GM12878 (cell line): ENCODE measurements at regions not wholly inside any gene's neighbourhood (a gene's known extent, or its start where the extent isn't known, plus 50 kb on each side); places are given as distances from the start of the nearest gene placed in this dataset.

Source experiments
- ATAC-seq: fragments of 200-7000 bp; cut with Tn5 transposase; 3 replicates; pipeline ENCODE4 v1.9.1; 2020; ENCODE audit warnings: mild to moderate bottlenecking, moderate library complexity
- BruUV-seq: library from RNA; stranded (reverse); fragments of 400-500 nt; replicated peaks from 2 replicates; lab custom pipeline; 2021; lab: Mats Ljungman, UMichigan
- CTCF ChIA-PET: fragments of 300-600 bp; sonication (Branson Sonifier 250); formaldehyde crosslinking; extraction: SDS; loops from one replicate; lab custom pipeline; 2021; ENCODE audit warnings: inconsistent platforms; lab: Yijun Ruan, JAX
- POLR2A ChIA-PET: fragments of 350-600 bp; formaldehyde crosslinking; extraction: SDS; loops from one replicate; lab custom pipeline; 2021; ENCODE audit warnings: inconsistent platforms; lab: Charles Lee
- RAD21 ChIA-PET: fragments of 300-600 bp; sonication (Branson Sonifier 250); formaldehyde crosslinking; loops from one replicate; lab custom pipeline; 2023; ENCODE audit warnings: antibody characterized with exemption; ENCODE audit not compliant: unreplicated experiment; lab: Charles Lee
- SMC1A ChIA-PET: fragments of 300-600 bp; sonication (Branson Sonifier 250); formaldehyde crosslinking; loops from one replicate; lab custom pipeline; 2023; ENCODE audit not compliant: unreplicated experiment, uncharacterized antibody; lab: Charles Lee
- DNase-seq: peaks from one replicate; pipeline ENCODE4 v3.0.0-alpha.2; 2011; ENCODE audit warnings: low read depth, low spot score
- FAIRE-seq: peaks from 3 replicates; lab custom pipeline; 2011; peaks lifted over from hg19 to GRCh38; lab: Jason Lieb, UNC
- H2AFZ ChIP-seq: 2 replicates; pipeline ENCODE4 v1.6.0; 2011; ENCODE audit warnings: low read depth, low read length, control low read depth; ENCODE audit not compliant: control insufficient read depth
- H3K27ac ChIP-seq: 2 replicates; pipeline ENCODE4 v1.5.1; 2011; ENCODE audit warnings: control low read depth; ENCODE audit not compliant: control insufficient read depth, insufficient read depth
- H3K27me3 ChIP-seq, 2 experiments: replicated peaks in 1 of 2; 2 replicates each; pipeline versions ENCODE4 v1.6.0 to v1.6.1; 2011; ENCODE audit warnings: low read length in 1 of 2; ENCODE audit not compliant: control insufficient read depth in 2 of 2, insufficient read depth in 2 of 2
- H3K36me3 ChIP-seq, 2 experiments: 2 replicates each; pipeline ENCODE4 v1.5.1; 2011; ENCODE audit warnings: low read length in 1 of 2; ENCODE audit not compliant: control insufficient read depth in 2 of 2, insufficient read depth in 2 of 2
- H3K4me1 ChIP-seq: 2 replicates; pipeline ENCODE4 v1.6.1; 2011; ENCODE audit warnings: mild to moderate bottlenecking, low read length, moderate library complexity, mixed read lengths; ENCODE audit not compliant: control insufficient read depth, insufficient read depth
- H3K4me2 ChIP-seq: 2 replicates; pipeline ENCODE4 v1.6.0; 2011; ENCODE audit warnings: control low read depth; ENCODE audit not compliant: control insufficient read depth, insufficient read depth
- H3K4me3 ChIP-seq: fragments of 200-600 bp; sonication (generic); 2 replicates; pipeline ENCODE4 v1.5.1; 2016
- H3K79me2 ChIP-seq: 2 replicates; pipeline ENCODE4 v1.6.0; 2011; ENCODE audit warnings: low read length; ENCODE audit not compliant: control insufficient read depth, insufficient read depth
- H3K9ac ChIP-seq: 2 replicates; pipeline ENCODE4 v1.8.0; 2011; ENCODE audit warnings: low read length, control low read depth, mixed read lengths; ENCODE audit not compliant: control insufficient read depth, insufficient read depth
- H3K9me3 ChIP-seq: replicated peaks from 3 replicates; pipeline ENCODE4 v1.5.1; 2011; ENCODE audit warnings: mild to moderate bottlenecking, low read length; ENCODE audit not compliant: control insufficient read depth, insufficient read depth
- H4K20me1 ChIP-seq: 2 replicates; pipeline ENCODE4 v1.6.0; 2011; ENCODE audit not compliant: control insufficient read depth, insufficient read depth
- BACH1 ChIP-seq: fragments of 450-650 bp; IDR thresholded peaks from 2 replicates; pipeline ENCODE4 v1.6.1; 2017; ENCODE audit warnings: mild to moderate bottlenecking, borderline replicate concordance
- BHLHE40 ChIP-seq, 2 experiments: fragments of 450-650 bp in 1 of 2; IDR thresholded peaks; 2 replicates each; pipeline ENCODE4 v1.6.1; 2011 to 2017; ENCODE audit warnings: low read depth in 2 of 2, borderline replicate concordance in 1 of 2, improper control_type of control experiment in 1 of 2, low read length in 1 of 2, mild to moderate bottlenecking in 1 of 2
- BMI1 ChIP-seq: fragments of 450-650 bp; IDR thresholded peaks from 2 replicates; pipeline ENCODE4 v1.6.1; 2016; ENCODE audit warnings: mild to moderate bottlenecking, moderate library complexity, borderline replicate concordance
- GABPA ChIP-seq: IDR thresholded peaks from 2 replicates; pipeline ENCODE4 v1.6.1; 2014; ENCODE audit warnings: antibody characterized with exemption, low read depth, mild to moderate bottlenecking, inconsistent platforms
- HDAC6 ChIP-seq: fragments of 200-600 bp; sonication (generic); IDR thresholded peaks from one replicate; pipeline ENCODE4 v1.8.0; 2017; ENCODE audit warnings: antibody characterized with exemption; ENCODE audit not compliant: unreplicated experiment
- HDGF ChIP-seq: fragments of 450-650 bp; IDR thresholded peaks from 2 replicates; pipeline ENCODE4 v1.6.1; 2016; ENCODE audit warnings: antibody characterized with exemption
- NFYA ChIP-seq: IDR thresholded peaks from 2 replicates; pipeline ENCODE4 v1.6.1; 2011; ENCODE audit warnings: low read depth, mild to moderate bottlenecking, low read length, improper control_type of control experiment, borderline replicate concordance
- NRF1 ChIP-seq: conservative IDR thresholded peaks from 2 replicates; pipeline ENCODE4 v1.6.1; 2011; ENCODE audit warnings: mild to moderate bottlenecking, low read depth, low read length, improper control_type of control experiment
- POLR2A ChIP-seq: IDR thresholded peaks from 2 replicates; pipeline ENCODE4 v1.6.1; 2011; ENCODE audit warnings: low read depth, mild to moderate bottlenecking, low read length
- POLR2AphosphoS5 ChIP-seq: IDR thresholded peaks from 2 replicates; pipeline ENCODE4 v1.6.1; 2011; ENCODE audit warnings: mild to moderate bottlenecking, low read length, inconsistent platforms
- SP1 ChIP-seq: IDR thresholded peaks from one replicate; pipeline ENCODE4 v1.6.1; 2011; ENCODE audit warnings: low read depth, low read length
- SUZ12 ChIP-seq: fragments of 200-600 bp; sonication (generic); IDR thresholded peaks from one replicate; pipeline ENCODE4 v1.6.1; 2018; ENCODE audit warnings: antibody characterized with exemption, mild to moderate bottlenecking; ENCODE audit not compliant: unreplicated experiment
- ZNF207 ChIP-seq: fragments of 450-650 bp; IDR thresholded peaks from 2 replicates; pipeline ENCODE4 v1.6.1; 2014; ENCODE audit warnings: antibody characterized with exemption, mild to moderate bottlenecking, borderline replicate concordance
- WGBS: methylation state at CpG from one replicate; pipeline ENCODE4 v1.1.6; 2016; ENCODE audit warnings: low lambda C conversion rate; ENCODE audit not compliant: insufficient replicate concordance, insufficient coverage; ENCODE audit errors: missing lambda C conversion rate; 5-methylcytosine and 5-hydroxymethylcytosine counted together
- in situ Hi-C: fragments of 300-500 bp; cut with MboI; formaldehyde crosslinking; loops from 9 replicates; pipeline ENCODE4 v1.14.3; 2018; ENCODE audit warnings: mixed read lengths
- intact Hi-C: fragments of 100-400 bp; cut with micrococcal nuclease; formaldehyde crosslinking; loops from one replicate; pipeline ENCODE4 v1.14.2; 2022; ENCODE audit not compliant: unreplicated experiment
- TF ChIP-seq, protein P1 (sequence below): fragments of 450-650 bp; IDR thresholded peaks from 2 replicates; pipeline ENCODE4 v1.6.1; 2018; ENCODE audit warnings: mild to moderate bottlenecking, low read depth, moderate library complexity; ENCODE audit not compliant: partially characterized antibody
- TF ChIP-seq, protein P2 (sequence below), 3 experiments: IDR thresholded peaks in 2 of 3; conservative IDR thresholded peaks in 1 of 3; 2 replicates each; pipeline ENCODE4 v1.5.1; 2011; ENCODE audit warnings: low read depth in 3 of 3, low read length in 3 of 3, mild to moderate bottlenecking in 3 of 3, control low read depth in 2 of 3, moderate library complexity in 2 of 3, inconsistent platforms in 1 of 3, mixed read lengths in 1 of 3; ENCODE audit not compliant: control insufficient read depth in 2 of 3, insufficient read depth in 1 of 3; ENCODE audit errors: extremely low read depth in 1 of 3

DNA sequence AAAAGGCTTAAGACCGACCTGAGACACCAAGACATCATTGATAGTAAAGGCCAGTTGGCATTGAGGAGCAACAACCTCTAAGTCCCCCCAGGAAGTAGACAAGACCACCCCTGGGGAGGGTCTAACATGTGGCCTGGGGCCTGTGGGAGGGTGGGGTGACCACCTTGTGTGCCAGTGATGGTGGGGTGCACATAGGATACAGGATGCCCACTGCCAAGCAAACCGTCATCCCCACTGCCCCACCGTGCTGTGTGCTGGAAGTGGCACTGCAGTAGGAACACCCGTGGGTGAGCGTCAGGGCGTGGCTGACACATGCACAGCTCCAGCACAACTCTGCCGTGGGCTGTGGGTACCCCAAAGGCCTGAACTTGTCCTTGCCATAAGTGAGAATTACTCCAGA lies 84.3 kb upstream of the LGALSL start:
- Histone ChIP-seq H3K4me3 (no peak overlapping the region), H3K9ac (no peak overlapping the region), H3K27ac (no peak overlapping the region), H3K4me2 (no peak overlapping the region), H3K36me3 (no peaks in the 10 kb centered on the region), H2AFZ (no peak overlapping the region), H3K9me3 (no peaks in the 10 kb centered on the region), H4K20me1 (no peaks in the 10 kb centered on the region), H3K79me2 (no peaks in the 10 kb centered on the region), H3K4me1 (no peaks in the 10 kb centered on the region), H3K27me3 (no peaks in the 10 kb centered on the region)
- no peak for ATAC-seq
- intact Hi-C loops: no loop called here
- no peak for DNase-seq
- BruUV-seq: no TSS peak
- RAD21 ChIA-PET: no interaction called here
- TF ChIP-seq NRF1: no peak
- no peak for TF ChIP-seq POLR2A
- TF ChIP-seq ZNF207: no peak
- TF ChIP-seq POLR2AphosphoS5: no peak
- no peak for TF ChIP-seq HDGF
- TF ChIP-seq GABPA: no peak
- no peak for TF ChIP-seq HDAC6
- 38% methylated on average over 7 of the region's 7 CpGs for WGBS
- CTCF ChIA-PET: no interaction called here
- in situ Hi-C loops: no loop called here
- POLR2A ChIA-PET: no interaction called here
- SMC1A ChIA-PET: no interaction called here
- FAIRE-seq: no peak

DNA sequence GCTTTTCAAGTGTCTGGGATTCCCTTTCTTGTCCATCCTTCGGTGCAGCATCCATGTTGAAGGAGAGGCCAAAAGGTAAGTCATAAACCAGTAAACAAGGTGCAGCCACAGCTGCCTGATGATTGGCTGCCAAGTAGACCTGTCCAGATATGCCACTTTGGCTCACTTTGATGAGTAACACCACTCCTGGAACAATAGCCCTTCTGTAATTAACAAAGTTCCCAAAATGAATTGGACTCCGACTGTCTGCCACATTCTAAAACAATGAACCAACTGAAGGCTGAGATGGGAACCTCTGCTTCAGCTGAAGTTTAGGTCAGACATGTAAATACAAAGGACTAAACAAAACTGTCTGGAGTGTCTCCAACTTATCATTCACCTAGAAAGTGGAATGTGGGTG lies 82.2 kb upstream of the LGALSL start:
- in situ Hi-C loops (no loop called here), intact Hi-C loops (no loop called here)
- Histone ChIP-seq H3K4me3 (no peak overlapping the region), H3K36me3 (no peaks in the 10 kb centered on the region), H3K9me3 (no peaks in the 10 kb centered on the region; the same call in 2 of the 3 replicates), H3K27me3 (no peaks in the 10 kb centered on the region), H3K27ac (no peak overlapping the region), H3K4me2 (no peak overlapping the region), H3K79me2 (no peaks in the 10 kb centered on the region), H3K4me1 (no peaks in the 10 kb centered on the region), H2AFZ (no peak overlapping the region), H4K20me1 (no peaks in the 10 kb centered on the region), H3K9ac (no peak overlapping the region)
- CTCF ChIA-PET: interaction anchor here (0.9 to 2.1 kb wide), 4 partner anchors 7 to 14 kb away, joined by 3 to 7 read pairs (median 4); no protein-coding TSS in a partner anchor
- POLR2A ChIA-PET: no interaction called here
- SMC1A ChIA-PET: interaction anchor here (0.8 to 1.4 kb wide), 4 partner anchors 9 to 40 kb away, joined by 3 to 4 read pairs (median 4); no protein-coding TSS in a partner anchor
- DNase-seq (no peak), FAIRE-seq (no peak), ATAC-seq (no peak)
- no TSS peak for BruUV-seq
- RAD21 ChIA-PET: interaction anchor here (1.1 to 1.3 kb wide), 2 partner anchors 40 to 116 kb away, joined by 3 read pairs; no protein-coding TSS in a partner anchor
- 6% methylated on average over 2 of the region's 2 CpGs for WGBS
- TF ChIP-seq BMI1 (no peak), SP1 (no peak), SUZ12 (no peak), BHLHE40 (IDR thresholded peaks at IDR 0.05; ENCODE audit: borderline replicate concordance in 1 of 2, low read depth in 2 of 2, low read length in 1 of 2) (no peak), BACH1 (no peak), NFYA (no peak)
- TF ChIP-seq, protein P1, sequence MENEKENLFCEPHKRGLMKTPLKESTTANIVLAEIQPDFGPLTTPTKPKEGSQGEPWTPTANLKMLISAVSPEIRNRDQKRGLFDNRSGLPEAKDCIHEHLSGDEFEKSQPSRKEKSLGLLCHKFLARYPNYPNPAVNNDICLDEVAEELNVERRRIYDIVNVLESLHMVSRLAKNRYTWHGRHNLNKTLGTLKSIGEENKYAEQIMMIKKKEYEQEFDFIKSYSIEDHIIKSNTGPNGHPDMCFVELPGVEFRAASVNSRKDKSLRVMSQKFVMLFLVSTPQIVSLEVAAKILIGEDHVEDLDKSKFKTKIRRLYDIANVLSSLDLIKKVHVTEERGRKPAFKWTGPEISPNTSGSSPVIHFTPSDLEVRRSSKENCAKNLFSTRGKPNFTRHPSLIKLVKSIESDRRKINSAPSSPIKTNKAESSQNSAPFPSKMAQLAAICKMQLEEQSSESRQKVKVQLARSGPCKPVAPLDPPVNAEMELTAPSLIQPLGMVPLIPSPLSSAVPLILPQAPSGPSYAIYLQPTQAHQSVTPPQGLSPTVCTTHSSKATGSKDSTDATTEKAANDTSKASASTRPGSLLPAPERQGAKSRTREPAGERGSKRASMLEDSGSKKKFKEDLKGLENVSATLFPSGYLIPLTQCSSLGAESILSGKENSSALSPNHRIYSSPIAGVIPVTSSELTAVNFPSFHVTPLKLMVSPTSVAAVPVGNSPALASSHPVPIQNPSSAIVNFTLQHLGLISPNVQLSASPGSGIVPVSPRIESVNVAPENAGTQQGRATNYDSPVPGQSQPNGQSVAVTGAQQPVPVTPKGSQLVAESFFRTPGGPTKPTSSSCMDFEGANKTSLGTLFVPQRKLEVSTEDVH: no peak
- TF ChIP-seq, protein P2, sequence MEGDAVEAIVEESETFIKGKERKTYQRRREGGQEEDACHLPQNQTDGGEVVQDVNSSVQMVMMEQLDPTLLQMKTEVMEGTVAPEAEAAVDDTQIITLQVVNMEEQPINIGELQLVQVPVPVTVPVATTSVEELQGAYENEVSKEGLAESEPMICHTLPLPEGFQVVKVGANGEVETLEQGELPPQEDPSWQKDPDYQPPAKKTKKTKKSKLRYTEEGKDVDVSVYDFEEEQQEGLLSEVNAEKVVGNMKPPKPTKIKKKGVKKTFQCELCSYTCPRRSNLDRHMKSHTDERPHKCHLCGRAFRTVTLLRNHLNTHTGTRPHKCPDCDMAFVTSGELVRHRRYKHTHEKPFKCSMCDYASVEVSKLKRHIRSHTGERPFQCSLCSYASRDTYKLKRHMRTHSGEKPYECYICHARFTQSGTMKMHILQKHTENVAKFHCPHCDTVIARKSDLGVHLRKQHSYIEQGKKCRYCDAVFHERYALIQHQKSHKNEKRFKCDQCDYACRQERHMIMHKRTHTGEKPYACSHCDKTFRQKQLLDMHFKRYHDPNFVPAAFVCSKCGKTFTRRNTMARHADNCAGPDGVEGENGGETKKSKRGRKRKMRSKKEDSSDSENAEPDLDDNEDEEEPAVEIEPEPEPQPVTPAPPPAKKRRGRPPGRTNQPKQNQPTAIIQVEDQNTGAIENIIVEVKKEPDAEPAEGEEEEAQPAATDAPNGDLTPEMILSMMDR (IDR thresholded peaks at IDR 0.05 in 2 of 3, conservative IDR thresholded peaks at IDR 0.05 in 1 of 3; ENCODE audit: control insufficient read depth in 2 of 3, extremely low read depth in 1 of 3, insufficient read depth in 1 of 3, low read depth in 3 of 3, low read length in 3 of 3): no peak
